GM18511 (cell line): ENCODE measurements at regions not wholly inside any gene's neighbourhood (a gene's known extent, or its start where the extent isn't known, plus 50 kb on each side); places are given as distances from the start of the nearest gene placed in this dataset.

Experiments used
- ATAC-seq: cut with Tn5 transposase; IDR thresholded peaks from one replicate; pipeline ENCODE4 v1.9.1; 2021; ENCODE audit warnings: mild to moderate bottlenecking, moderate library complexity; ENCODE audit not compliant: unreplicated experiment

DNA sequence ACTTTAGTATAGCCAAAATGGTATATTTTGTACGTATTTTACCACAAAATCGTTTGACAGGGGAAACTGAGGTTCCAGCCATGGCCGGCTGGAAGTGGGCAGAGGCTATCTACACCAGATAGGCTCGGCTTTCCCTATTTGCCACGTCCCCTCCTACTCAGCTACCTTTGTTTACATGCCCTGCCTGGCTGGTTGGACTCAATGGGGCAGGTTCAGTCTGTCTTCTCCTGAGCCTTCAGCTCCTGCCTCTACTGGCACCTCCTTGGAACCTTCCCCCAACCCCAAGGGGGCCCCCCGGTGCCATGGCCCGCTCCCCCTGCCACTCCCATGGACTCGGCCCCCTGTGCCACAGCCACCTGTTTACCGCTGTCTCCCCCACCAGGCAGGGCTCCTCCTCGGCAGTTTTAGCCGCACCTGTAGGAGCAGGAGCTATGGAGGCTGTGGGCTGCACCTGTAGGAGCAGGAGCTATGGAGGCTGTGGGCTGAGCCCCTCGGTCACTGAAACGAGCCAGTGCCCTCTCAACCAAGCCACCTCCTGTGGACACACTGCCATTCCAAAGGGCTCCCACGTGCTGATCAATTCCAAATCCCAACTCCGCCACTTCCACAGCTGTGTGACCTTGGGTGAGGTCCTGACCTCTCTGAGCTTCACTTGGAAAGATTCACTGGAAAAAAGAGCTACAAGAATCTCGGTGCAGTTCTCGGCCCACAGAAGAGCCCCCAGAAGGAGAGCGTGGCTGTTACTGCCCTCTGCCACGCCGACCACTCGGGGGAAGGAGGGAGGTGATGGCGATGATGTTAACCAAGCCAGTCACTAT lies 62.2 kb downstream of the NCOR2 start:
- ATAC-seq = no peak

DNA sequence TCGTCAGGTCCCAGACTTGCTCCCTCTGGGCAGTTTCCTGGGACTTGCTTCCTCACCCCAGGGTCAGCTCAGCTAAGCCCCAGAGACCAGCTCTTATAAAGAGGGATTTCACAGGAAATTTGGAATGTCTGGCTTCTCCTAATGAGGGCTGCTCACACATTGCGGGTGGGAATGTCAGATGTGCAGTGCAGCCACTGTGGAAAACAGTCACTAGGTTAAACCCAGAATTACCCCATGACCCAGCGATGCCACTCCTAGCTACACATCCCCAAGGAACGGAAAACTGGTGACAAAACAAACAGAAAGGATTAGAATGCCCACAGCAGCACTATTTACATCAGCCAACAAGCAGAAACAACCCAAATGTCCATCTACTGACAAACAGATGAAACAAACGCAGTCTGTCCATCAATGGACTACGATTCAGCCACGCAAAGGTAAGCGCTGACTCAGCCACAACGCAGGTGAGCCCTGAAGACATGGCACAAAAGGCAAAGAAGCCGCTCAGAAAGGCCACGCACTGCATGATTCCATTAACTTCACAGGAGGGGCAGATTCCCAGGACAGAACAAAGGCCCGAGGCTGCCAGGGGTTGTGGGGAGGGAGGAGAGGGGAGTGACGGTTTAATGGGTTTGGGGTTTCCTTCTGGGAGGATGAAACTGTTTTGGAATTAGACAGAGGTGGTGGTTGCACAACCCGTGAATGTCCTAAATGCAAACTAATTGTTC lies 63.0 kb downstream of the NCOR2 start:
- no peak for ATAC-seq

DNA sequence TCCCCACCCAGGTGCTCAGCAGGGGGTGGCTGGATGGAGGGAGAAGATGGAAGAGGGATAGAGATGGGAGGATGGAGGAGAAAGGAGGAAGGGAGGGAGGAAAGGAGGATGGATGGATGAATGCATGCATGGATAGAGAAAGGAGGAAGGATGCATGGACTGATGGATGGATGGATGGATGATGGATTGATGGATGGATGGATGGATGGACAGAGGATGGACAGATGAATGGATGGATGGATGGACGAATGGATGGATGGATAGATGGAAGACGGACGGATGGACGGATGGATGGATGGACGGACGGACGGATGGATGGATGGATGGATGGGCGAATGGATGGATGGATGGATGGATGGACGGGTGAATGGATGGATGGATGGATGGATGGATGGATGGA lies 64.1 kb downstream of the NCOR2 start:
- no peak for ATAC-seq

DNA sequence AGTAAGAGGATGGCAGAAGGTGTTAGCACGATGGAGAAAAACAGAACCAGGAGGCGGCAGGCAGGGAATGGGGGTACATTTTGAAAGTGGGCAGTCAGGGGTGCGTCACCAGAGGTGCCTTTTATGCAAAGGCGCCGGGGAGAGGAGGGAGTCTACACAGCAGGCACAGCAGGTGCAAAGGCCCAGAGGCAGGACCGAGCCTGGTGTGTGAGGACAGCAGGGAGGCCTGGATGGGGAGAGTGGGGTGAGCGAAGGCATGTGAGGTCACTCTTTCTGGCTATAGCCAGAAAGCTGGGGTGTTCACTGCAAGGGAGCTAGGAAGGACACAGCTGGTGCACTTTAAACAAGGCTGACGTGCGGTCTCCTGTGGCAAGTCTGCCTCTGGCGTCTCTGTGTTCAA lies 65.0 kb downstream of the NCOR2 start:
- no peak for ATAC-seq

DNA sequence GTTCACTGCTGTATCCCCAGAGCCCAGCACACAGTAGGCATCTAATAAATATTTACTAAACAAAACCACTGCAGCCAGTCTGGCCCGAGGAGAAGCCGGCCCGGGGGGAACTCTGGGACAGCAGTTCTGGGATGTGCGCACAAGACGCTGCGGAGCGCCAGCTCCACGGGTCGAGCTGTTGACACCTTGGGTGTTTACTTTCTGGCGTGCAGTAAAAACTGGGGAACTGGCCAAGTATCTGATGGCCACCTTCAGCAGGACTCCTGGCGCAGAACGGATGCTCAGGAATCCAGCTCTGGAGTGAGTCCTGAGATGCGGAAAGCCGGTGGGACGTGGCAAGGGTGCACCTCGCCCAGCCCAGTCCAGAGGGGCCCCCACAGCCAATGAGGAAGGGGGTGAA lies 65.6 kb downstream of the NCOR2 start:
- ATAC-seq = no peak

DNA sequence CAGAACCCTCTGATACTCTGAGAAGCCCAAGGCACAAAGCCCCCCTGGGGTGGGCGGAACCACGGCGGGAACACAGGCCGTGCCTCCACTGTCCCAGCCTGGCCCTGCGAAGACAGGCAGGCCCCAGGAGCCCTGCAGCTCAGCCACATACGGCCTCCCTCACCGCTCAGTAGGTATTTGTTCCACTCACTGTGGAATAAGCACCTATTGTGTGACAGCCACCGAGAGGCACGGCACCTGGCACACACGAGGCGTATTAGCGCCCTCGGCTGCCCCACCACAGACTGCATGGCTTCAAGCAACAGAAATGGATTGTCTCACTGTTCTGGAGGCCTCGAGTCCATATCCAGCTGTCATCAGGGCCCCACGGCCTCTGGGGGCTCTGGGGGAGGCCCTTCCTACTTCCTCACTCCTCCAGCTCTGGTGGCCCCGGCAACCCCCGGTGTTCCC lies 66.3 kb downstream of the NCOR2 start:
- no peak for ATAC-seq

DNA sequence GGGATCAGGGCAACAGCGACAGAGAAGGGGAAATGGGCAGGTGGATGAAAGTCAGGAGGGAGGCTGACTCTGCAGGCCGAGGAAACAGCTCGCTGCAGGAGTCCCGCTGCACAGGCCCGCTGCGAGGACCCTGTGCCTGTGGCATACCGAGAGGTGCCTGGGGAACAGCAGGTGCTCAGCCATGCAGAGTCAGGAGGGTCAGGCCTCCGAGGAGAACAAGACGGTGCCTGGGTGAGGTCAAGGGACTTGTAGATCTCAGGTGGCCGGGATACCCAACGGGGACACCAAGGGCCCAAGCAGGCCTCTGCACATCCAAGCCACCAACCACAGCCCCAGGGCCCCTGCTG lies 67.5 kb downstream of the NCOR2 start:
- no peak for ATAC-seq

DNA sequence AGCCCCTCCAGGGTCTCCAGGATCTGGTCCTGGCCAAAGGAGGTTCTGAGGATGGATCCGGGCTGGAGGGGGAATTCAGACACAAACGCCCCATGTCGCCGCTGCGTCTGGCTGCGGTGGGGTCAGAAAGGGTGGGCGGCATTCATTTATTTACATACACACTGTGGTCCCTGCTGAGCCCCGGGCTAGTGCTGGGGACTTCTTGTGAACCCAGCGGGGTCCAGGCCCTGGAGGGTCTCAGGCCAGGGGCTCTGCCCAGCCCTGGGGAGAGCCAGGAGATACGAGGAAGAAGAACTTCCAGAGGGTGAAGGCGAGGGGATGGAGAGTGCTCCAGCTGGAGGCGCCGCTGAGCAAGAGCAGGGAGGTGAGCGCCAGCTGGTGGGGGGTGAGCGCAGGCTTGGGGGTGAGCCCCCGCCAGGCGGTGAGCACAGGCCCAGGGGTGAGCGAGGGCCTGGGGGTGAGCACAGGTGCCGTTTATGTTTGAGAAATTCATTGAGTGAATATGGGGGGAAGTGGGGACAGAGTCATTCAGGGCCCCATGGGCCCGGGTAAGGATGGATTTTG lies 68.1 kb downstream of the NCOR2 start:
- no peak for ATAC-seq

DNA sequence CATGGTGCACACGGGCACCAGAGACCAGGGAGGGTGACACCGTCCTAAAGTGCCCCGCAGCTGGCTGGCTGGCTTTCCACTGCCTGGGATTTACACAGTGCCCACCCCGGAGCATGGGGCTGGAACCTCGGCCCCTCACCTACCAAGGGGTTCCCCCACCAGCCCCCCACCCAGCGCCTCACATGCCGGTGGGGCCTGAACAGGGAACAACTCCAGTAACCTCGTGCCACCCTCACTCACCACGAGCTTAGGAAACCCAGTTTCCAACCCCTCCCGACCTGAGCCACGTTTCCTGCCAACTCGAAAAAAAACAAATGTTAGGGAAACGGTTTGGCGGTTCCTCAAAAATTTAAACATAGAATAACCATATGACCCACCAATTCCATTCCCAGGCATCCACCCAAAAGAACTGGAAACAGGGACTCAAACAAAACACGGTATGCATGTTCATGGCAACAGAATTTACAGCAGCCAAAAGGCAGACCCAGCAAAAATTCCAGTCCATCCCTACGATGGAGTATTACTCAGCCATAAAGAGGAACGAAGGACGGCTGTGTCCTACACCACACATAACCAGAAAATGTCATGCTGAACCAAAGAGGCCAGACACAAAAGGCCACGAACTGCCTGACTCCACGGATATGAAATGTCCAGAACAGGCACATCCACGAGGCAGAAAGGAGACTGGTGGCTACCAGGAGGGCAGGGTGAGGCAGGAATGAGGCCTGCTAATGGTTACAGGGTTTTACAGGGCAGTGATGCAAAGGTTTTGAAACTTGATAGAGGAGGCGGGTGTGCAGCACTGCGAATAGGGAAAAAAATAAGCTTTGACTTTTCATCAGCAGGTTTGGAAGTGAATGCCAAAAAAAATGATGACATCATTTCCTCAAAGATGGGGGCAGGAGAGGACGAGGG lies 68.9 kb downstream of the NCOR2 start:
- ATAC-seq = no peak

DNA sequence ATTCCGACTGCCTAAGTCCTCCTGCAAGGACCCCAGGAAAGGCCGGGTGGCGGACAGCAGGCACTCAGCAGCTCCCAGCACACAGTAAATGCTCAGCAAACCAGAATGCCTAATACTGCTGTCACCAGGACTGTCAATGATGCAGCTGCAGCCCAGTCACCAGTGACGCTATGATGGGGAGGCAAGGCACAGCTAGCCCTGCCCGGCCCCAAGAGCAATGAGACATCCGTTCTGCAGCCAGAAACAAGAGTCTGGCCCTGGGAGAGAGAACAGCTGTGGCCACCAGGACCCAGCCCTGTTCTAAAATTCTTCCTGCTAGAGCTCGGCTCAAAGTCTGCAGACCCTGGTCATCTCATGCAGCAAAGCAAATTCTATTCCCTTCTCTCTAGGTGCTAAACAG lies 69.8 kb downstream of the NCOR2 start:
- ATAC-seq = no peak

DNA sequence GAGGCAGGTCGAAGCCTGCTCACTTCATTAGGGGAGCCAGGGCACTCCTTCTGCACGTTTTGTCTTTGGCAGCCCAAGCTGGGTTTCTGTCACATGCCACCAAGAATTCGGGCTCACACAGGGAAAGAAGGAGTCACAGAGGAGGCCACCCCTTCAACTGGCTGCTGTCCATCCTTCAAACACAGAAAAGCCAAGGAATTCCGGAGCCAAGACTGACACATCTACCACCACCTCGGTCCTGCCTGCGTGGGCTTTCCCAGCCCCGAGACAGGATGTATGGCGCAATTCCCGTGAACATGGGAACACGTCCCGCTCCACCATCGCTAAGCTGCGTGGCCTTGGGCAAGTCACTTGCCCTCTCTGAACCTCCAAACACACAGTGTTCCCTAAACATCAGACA lies 70.4 kb downstream of the NCOR2 start:
- ATAC-seq = no peak

DNA sequence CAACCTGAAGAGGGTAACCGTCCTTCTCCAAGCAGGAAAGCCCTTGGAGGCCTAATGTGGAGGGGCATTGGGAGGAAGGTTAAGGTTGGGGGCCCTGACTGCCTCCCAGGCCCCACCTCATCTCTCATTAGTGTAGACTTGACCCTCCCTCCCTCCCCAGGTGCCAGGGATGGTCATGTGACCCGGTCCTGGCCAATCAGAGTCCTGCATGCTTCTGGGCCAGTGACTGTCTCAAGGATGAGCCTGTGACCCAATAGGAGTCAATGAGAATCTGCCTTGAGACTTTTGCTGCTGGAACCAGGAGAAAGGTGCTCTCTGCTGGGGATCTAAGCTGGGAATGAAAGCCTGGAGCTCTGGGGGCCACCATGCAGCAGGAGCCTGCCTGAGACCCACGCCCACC lies 70.8 kb downstream of the NCOR2 start:
- ATAC-seq = no peak

DNA sequence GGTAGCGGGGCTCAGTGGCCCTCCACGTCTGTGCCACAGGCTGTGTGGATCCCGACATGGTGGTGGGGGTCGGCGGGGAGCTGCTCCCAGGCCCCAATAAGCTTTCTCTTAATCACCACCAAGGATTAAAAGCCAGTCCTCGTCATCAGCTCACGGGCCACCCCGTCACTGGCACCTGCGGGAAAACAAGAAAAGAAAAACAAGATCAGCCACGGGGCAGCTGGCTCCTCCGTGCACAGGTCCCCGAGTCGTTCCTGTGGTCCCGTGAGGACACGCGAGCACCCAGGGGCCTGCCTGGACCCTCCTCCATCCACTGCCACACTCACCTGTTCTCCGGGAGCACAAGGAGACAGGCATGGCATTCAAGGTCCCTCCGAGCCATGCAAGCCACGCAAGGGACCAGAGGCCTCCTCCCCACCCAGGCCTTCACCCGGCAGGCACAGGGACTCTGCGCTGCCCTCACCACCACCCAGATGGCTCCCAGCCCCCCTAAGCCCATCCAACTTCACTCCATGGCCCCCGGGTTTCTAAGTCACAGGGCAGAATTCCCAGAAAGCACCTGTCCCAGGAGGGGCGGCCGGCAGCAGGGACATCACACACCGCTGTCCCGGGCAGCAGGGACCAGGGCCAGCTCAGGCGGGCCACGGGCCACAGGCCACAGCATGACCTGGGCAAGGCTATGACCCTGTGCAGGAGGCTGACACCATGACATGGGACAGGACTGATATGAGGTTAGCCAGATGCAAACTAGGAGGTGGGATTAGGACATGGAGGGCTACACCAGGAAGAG lies 72.0 kb downstream of the NCOR2 start:
- no peak for ATAC-seq

DNA sequence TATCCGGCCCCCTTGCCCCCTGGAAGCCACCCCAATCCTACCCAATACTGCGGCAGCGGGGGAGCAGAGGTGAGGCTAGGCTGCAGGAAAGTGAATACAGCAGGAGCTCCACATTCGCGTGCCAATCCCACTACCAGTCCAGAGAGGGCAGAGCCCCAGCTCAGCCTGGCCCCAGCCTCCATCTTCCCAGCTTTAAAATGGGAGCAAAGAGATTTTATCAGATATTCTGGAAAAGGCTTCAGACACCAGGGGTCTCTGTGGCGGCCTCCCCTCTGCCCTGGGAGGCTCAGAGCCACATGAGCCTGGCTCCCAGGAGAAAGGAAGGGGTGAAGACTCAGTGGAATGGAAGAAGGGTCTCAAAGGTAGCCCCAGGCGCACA lies 72.7 kb downstream of the NCOR2 start:
- ATAC-seq = no peak

DNA sequence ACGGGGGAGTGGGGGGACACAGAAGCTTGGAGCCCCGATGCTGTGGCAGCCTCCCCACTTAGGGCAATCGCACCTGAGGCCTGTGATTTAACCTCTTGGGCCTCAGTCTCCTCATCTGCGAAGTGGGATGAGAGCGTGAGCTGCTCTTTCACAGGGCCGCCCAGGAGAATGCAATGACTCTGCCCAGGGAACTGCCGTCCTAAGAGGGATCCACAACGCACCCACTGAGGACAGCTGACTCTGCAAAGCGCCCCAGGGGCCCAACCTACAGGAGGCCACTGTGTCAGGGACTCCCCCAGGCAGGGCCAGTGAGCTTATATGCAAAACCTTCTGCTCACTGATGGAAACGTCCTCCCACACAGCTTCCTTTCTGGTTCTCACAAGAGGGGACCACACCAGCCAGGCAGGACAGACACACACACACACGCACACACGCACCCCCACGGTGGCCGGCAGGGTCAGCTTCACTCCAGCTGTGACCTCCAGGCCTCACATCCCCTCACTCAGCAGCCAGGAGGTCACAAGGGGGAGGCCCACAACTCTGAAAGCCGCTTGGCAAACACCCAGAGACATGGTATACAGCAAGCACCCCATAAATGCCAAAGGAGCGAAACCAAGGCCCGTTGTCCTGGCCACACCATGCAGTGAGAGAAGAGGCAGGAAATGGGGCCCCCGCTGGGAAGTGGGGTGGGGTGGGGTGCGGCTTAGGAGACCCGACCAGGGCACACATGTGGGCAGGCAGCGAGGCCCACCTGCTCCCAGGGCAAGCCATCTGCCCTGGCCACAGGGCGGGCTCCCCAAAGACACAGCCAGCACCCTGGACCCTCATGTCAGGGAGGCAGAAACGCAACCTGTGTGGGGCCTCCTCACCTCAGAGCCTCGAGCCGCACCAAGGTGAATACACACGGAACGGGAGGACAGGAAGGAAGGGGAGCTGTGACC lies 73.3 kb downstream of the NCOR2 start:
- peak; percentile 94 for ATAC-seq

DNA sequence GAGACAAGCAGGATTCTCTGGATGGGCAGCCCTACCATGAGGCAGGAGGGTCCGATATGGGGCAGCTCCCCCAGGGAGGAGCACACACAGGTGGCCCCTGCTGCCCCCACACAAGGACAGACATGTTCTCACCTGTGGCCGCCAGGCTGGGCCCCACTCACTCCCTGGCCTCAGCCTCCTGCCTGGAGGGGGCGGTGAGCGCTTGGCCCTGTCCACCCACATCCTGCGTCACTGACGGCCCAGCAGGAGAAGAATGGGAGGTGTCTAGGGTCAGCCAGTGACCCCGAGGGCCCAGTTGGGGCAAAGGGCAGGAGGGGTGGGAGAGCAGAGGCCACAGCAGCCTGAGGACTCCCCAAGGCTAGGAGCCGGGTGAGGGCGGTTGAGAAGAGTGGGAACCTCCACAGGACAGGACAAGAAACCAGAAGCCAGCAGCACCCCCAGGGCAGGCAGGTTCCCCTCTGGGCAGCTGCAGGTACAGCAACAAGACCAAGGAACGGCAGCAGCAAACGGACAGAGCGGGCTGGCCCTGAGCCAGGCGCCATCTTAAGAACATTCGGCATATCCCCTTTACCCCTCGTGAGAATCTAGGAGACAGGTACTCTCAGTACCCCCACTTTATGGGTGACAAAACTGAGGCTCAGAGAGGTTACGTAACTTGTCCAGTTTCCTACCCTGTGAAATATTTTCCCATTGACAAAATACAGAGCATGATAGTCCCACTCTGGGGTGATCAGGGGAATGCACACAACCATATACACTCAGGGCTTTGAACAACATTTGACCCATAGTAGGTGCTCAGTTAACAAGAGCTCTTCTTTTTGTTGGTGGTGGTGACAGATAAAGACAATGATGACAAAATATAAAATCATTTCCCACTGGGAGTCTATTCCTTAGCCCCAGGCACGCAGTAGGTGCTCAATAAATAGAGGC lies 74.3 kb downstream of the NCOR2 start:
- ATAC-seq = no peak

DNA sequence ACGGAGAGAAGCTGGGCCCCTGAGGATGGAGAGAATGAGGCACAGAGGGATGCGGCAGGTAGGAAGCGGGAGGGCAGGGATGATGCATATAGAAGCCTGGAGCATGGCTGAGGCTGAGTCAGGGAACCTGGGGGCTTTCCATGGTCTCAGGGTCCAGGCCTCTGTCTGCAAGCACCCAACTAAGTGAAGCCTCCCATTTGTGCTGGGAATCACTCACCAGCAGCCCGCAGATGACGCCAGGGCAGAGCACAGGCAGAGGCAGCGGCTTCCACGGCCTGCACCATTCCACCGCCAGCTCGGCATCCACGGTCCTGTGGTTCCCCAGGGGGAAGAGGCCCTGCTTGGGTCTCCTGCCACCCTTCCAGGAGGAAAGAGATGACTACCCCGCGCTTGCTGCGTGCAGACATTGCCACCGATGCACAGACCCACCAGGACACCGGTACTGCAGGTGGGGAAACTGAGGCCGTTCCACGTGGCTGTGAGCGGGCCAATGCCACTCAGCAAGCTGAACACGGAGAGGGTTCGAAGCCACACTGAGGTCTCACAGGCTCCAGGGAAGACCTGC lies 75.5 kb downstream of the NCOR2 start:
- no peak for ATAC-seq

DNA sequence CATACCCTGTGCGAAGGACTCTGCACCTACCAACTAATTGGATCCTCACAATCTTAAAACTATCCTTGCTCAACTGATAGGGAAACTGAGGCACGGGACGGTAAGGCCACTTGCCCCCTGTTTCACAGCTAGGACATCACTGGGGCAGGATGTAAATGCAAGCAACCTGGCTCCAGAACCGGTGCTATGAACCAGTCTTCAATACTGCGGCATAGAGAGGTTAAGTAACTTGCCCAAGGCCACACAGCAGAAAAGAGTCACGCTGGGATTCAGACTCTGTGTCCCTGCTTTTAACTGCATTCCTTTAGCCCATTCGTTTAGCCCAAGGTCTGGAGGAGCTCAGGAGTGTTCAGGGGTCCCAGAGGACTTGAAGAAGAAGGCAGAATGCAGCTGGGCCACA lies 76.1 kb downstream of the NCOR2 start:
- ATAC-seq = no peak
